ENCODE measurements at regions not wholly inside any gene's neighbourhood (a gene's known extent, or its start where the extent isn't known, plus 50 kb on each side); places are given as distances from the start of the nearest gene placed in this dataset.

DNA sequence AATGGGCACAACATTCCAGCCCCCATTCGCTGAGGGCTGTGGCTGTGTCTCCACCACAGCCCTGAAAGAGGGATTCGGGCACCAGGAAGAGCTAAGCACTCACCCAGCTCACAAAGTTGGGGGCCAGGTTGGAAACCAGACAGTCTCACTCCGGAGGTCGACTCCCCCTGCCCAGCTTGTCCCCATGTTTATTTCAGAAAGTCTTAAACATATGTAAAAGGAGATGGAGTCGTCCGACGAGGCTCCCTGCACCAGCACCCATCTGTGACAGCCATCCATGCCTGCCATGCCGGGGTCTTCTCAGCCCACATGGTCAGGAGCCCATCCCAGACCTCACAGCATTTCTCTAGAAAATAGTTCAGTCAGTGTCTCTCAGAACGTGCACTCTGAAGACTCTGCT, 63.6 kb upstream of the STX16 start:
- TF ChIP-seq POLR2AphosphoS5 (IDR thresholded peaks at IDR 0.05), result no peak
- TF ChIP-seq, protein P1, sequence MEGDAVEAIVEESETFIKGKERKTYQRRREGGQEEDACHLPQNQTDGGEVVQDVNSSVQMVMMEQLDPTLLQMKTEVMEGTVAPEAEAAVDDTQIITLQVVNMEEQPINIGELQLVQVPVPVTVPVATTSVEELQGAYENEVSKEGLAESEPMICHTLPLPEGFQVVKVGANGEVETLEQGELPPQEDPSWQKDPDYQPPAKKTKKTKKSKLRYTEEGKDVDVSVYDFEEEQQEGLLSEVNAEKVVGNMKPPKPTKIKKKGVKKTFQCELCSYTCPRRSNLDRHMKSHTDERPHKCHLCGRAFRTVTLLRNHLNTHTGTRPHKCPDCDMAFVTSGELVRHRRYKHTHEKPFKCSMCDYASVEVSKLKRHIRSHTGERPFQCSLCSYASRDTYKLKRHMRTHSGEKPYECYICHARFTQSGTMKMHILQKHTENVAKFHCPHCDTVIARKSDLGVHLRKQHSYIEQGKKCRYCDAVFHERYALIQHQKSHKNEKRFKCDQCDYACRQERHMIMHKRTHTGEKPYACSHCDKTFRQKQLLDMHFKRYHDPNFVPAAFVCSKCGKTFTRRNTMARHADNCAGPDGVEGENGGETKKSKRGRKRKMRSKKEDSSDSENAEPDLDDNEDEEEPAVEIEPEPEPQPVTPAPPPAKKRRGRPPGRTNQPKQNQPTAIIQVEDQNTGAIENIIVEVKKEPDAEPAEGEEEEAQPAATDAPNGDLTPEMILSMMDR (IDR thresholded peaks at IDR 0.05), result no peak
- TF ChIP-seq EP300 (IDR thresholded peaks at IDR 0.05), result no peak
- no peak for TF ChIP-seq POLR2A (IDR thresholded peaks at IDR 0.05)
- H3K4me3 ChIP-seq, result no peak overlapping the region

DNA sequence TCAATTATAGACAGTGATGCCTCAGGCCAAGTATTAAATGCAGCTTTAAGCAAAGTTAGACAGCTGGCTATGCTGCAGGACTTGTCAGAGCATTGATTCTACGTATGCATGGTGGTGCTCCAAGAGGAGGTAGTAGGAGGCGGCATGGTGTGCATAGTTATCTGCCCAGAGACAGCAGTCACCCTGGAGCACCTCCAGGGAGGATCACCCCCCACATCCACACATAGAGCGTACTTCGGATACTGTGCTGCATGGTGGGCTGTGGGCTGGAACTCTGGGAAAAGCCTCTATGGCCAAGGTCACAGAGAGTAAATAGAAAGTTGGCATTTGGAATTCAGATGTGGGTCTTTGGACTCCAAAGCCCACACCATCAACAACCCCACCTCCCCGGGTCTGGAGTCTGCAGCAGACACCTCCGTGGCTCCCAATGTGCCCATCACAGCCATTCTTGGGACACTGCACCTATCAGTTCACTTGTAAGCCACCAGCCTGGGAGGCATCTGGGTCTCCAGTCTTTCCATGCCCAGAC, 64.5 kb upstream of the STX16 start:
- Histone ChIP-seq H3K4me3 (no peak overlapping the region), H3K27ac (no peak overlapping the region), H3K27me3 (peaks cover 4% of the 10 kb centered on the region), H3K4me1 (no peaks in the 10 kb centered on the region), H3K9me3 (no peaks in the 10 kb centered on the region), H3K36me3 (no peaks in the 10 kb centered on the region)
- WGBS, result 84% methylated on average over 6 of the region's 6 CpGs
- no peak for TF ChIP-seq POLR2A (IDR thresholded peaks at IDR 0.05)
- TF ChIP-seq, protein P1 (IDR thresholded peaks at IDR 0.05), result no peak
- no peak for TF ChIP-seq EP300 (IDR thresholded peaks at IDR 0.05)
- no peak for TF ChIP-seq POLR2AphosphoS5 (IDR thresholded peaks at IDR 0.05)
- peak in 1 of 2 donors; percentile 14 for DNase-seq (ENCODE audit: low spot score in 2 of 2)

More for the DNA sequence above, 63.6 kb upstream of the STX16 start:
- no peaks in the 10 kb centered on the region for H3K9me3 ChIP-seq
- H3K27me3 ChIP-seq, result peaks cover 9% of the 10 kb centered on the region
- no peaks in the 10 kb centered on the region for H3K4me1 ChIP-seq
- H3K27ac ChIP-seq, result no peak overlapping the region
- no peaks in the 10 kb centered on the region for H3K36me3 ChIP-seq
- DNase-seq (ENCODE audit: low spot score in 2 of 2), result no peak
- 73% methylated on average over 9 of the region's 9 CpGs for WGBS

DNA sequence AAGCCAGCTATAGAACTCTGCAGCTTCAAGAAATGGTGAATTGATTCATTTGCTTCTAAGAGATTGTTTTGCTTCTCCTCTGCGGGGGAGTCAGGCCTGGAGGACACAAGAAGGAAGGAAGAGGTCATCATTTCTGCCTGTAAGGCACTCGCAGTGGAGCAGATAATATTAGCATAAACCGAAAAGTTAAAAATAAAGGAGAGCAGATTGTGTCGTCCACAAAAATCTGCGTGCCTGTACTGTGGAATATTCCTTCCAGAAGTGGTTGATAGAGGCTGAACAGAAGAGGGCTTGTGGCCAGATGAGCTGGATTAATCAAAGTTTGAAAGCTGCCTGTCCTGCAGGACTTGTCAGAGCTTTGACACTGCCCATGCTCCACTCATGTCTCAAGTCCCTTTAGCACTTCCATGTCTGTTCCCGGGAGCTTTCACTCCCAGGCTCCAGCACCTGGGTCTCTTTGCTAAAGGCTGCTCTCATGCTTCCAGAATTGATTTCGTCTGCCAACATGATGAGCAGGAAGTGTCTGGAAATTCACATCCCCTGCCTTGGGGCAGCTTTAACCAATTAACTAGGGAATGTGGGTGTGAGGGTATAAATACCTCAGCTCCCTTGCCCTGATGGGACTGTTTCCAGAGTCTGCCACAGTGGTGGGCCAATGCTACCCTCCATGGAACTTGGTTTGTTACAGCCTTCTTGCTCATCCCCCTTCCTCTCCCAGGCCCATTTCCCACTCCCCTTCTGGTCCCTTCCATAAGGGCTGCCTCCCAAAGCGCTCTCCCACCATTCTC, 65.1 kb upstream of the STX16 start:
- Histone ChIP-seq H3K4me1 (no peaks in the 10 kb centered on the region), H3K9me3 (no peaks in the 10 kb centered on the region), H3K27me3 (peaks cover 4% of the 10 kb centered on the region), H3K4me3 (no peak overlapping the region), H3K36me3 (no peaks in the 10 kb centered on the region), H3K27ac (no peak overlapping the region)
- no peak for TF ChIP-seq EP300 (IDR thresholded peaks at IDR 0.05)
- TF ChIP-seq, protein P1 (IDR thresholded peaks at IDR 0.05), result no peak
- TF ChIP-seq POLR2AphosphoS5 (IDR thresholded peaks at IDR 0.05), result no peak
- TF ChIP-seq POLR2A (IDR thresholded peaks at IDR 0.05), result no peak
- no peak for DNase-seq (ENCODE audit: low spot score in 2 of 2)
- 52% methylated on average over 8 of the region's 8 CpGs for whole genome bisulfite sequencing

DNA sequence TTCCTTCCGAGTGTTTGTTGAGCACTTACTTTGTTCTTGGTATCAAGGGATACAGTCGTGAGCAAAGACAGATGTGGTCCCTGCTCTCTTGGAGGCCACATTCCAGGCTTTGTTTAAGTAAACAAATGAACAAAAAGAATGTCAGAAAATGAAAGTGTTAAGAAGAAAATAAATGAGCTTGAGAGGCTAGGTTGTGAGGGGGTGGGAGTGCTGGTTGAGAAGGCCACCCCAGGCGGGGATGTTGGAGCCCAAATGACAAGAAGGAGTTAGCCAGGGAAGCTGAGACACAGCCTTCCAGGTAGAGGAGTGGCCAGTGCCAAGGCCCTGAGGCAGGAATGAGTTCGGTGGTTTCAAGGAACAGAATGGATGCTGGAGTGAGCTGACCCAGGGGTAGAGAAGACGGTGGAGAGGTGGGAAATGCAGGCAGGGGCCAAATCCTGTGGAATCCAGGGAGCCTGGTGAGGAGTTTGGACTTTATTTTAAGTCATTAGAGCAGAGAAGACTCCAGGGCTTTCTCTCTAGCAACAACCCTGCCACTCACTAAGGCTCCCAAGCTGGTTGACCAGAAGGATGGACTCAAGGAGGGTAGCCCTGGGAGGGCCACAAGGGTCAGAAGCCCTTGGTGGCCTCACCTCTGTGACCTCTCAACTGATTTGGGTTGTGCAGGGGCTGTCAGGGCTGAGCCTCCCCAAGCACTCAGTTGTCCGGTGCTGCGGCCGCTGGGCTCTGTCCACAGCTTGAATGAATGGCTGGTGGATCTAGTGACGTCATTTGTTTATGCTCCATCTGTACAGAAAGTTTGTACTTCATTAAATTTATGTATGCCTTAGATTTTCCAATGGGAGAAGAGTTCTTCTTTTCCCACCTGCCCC, 66.0 kb upstream of the STX16 start:
- Histone ChIP-seq H3K4me1 (no peaks in the 10 kb centered on the region), H3K4me3 (no peak overlapping the region), H3K36me3 (no peaks in the 10 kb centered on the region), H3K9me3 (no peaks in the 10 kb centered on the region), H3K27ac (no peak overlapping the region), H3K27me3 (peaks cover 5% of the 10 kb centered on the region)
- TF ChIP-seq POLR2A (IDR thresholded peaks at IDR 0.05), result no peak
- TF ChIP-seq, protein P1 (IDR thresholded peaks at IDR 0.05), result no peak
- no peak for TF ChIP-seq POLR2AphosphoS5 (IDR thresholded peaks at IDR 0.05)
- TF ChIP-seq EP300 (IDR thresholded peaks at IDR 0.05), result no peak
- WGBS, result 66% methylated on average over 9 of the region's 9 CpGs
- DNase-seq (ENCODE audit: low spot score in 2 of 2), result peak in 1 of 2 donors; percentile 26

All from suprapubic skin (tissue), 4 donors.